ENCODE measurements at regions not wholly inside any gene's neighbourhood (a gene's known extent, or its start where the extent isn't known, plus 50 kb on each side); places are given as distances from the start of the nearest gene placed in this dataset.

GRCh38 chr11:86193297-86194095, 51.1 kb upstream of the EED start:
- TF ChIP-seq CTCF (IDR thresholded peaks at IDR 0.05) (peak; percentile 83), ZFX (IDR thresholded peaks at IDR 0.05; ENCODE audit: borderline replicate concordance) (no peak)

All from 22Rv1 (cell line).